HG02938 (cell line): ENCODE measurements at regions not wholly inside any gene's neighbourhood (a gene's known extent, or its start where the extent isn't known, plus 50 kb on each side); places are given as distances from the start of the nearest gene placed in this dataset.
"Not testable (repeated sequence)": the region's sequence is repeated elsewhere in the genome, so short reads cannot be mapped to it uniquely, and the experiment has no call there.

Experiments
- ATAC-seq: cut with Tn5 transposase; IDR thresholded peaks from one replicate; pipeline ENCODE4 v1.9.1; 2021; ENCODE audit warnings: mild to moderate bottlenecking, moderate library complexity; ENCODE audit not compliant: unreplicated experiment

DNA sequence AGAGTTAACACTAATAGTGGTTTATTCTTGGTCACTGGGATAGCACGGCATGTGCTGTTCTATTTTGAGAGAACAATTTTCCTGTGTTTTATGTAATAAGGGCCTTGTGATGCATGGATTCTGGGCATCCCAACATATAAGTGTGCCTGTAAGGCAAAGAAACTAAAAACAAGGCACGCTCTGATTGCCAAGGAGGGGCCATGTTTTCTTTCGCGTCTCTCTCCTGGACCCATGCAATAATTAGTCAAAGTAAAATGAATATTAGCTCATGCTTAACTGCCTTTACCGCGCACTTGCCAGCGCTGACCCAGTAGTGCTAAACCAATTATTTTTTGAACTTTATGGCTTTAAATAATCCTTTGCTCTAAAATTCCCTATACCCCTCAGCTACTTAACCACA, 140.9 kb downstream of the PSAT1 start:
- ATAC-seq, result no peak

DNA sequence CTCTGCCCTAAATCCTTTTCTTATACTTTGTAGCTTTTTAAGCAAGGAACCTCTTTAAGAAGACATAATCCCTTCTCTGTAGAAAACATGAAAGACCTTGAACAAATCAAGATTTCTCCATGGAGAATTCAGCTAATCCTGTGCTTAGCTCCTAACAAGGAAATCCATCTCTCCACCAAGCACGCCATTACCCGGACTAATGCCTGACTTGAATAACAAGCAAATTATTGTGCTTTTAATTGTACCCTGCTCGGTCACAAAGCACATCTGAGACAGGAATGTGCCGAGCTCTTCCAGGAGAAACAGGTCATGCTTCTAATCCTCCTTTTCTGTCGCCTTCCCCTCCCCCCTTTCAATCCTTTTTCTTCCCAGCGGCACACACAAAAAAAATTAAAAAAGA, 141.3 kb downstream of the PSAT1 start:
- ATAC-seq, result no peak

DNA sequence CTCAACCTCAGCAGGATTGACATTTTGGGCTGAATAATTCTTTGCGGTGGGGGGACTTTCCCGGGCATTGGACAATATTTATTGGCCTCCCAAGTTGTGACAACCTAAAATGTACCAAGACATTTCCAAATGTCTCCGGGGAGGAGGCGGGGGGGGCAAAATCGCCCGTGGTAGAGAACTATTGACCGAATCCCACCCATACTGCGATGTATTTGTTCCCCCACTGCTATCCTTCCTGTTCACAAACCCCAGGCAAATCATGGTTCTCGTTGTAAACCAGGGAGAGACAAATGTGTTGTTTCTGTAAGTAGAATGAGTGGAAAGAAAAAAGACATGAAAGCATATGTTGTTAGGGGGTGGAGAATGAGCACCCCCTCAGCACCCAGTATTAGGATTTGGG, 141.9 kb downstream of the PSAT1 start:
- ATAC-seq, result no peak

DNA sequence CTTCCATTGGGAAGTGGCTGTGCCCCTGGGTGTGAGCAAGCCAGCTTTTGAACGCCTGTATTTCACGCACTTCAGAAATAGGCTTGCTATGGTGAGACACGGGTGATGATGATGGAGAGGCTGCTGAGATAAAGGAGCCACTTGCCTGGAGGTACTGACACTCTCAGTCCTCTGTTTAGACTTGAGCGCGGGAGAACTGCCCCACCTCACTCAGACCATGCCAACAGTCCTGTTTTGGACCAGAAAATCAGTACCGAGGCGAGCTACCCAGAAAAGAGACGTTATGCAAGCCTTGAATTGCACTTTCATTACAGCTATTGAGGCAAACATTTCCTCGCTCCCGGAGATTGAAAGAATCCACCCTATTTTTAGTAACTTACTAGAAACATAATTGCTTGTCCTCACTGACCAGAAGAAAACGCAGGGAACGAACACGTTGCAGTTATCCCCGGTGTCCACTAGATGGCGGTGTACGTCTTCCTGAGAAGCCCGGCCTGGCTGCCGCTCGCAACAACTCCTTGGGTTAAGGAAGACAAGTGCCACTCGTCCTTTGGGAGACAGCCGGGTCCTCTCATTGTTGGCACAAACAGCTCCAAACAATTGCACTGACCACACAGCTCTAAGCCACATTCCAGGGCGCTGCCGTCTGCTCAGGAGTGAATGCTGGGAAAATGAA, 142.4 kb downstream of the PSAT1 start:
- peak; percentile 83 for ATAC-seq

DNA sequence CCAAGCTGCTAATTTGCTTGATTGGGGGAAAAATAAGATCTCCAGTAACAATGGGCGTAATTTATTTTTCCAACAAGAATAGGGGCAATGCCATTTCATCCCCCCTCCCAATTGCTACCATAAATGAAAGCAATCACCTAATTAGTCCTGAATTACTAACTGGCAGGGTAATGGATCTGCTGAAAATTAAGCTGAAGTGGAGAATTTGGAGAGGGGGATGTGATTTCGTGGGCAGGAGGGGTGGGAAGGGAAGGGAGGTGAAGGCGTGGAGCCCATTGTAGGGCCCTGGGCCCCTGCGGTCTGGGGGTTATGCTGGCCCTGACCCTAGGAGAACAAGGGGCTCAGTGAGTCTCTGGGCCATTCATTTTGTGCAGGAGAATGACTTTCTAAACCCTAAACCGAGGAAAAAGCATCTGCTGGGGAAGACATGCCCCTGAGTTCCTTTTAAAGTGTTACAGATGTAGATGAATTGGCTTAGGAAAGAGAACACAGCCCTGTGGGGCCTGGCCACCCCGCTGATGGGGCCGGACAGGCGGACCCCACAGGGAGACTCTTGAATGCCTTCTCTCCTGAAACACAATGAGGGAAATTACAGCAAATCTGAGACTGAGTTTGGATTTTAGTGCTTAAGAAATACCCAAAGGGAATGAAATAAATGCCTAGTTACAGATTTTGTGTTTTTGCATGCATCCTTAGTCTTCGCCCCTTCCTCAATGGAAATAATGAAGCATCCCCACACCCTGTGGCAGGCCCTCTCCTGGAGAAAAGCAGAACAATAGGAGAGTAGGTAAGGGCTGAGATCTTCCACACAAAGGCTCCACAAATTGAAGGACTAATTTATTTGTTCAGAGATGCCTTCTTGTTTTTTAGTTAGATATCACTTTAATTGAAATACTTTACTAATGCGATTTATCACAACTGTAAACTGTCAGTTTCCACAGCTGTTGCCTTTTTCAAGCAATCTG, 143.2 kb downstream of the PSAT1 start:
- no peak for ATAC-seq

DNA sequence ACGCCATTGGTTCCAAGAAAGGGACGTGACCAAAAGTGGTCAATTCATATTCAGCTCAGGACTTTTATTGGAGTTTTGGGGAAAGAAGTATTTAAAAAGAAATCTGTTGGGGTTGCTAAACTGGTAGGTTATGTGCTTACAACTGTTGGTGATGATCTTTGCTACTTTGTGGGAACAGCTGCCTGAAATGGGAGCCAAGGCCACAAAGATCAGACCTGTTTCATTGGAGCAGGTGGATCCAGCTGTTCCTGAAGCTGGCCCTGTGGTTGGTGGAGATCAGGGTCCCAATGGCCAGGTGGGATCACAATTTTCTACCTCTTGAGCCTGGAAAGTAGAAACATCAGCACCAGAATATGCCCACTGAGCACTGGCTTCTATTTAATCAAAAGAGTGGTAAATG, 144.5 kb downstream of the PSAT1 start:
- ATAC-seq, result no peak

DNA sequence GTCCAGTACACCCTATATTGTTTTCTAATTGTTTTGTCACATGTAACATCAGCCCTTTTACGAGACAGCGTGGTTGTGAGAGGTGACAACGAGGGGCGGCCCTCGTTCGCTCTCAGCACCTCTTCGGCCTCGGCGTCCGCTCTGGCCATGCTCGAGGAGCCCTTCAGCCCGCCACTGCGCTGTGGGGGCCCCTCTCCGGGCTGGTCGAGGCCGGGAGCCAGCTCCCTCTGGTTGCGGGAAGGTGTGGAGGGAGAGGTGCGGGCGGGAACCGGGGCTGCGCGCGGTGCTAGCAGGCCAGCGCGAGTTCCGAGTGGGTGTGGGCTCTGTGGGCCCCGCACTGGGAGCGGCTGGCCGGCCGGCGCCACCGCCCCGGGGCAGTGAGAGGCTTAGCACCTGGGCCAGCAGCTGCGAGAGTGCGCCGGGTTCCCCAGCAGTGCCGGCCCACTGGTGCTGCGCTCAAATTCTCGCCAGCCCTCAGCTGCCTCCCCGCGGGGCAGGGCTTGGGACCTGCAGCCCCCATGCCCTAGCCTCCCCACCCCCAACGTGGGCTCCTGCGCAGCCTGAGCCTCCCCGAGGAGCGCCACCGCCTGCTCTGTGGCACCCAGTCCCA, 145.0 kb downstream of the PSAT1 start:
- no peak for ATAC-seq

DNA sequence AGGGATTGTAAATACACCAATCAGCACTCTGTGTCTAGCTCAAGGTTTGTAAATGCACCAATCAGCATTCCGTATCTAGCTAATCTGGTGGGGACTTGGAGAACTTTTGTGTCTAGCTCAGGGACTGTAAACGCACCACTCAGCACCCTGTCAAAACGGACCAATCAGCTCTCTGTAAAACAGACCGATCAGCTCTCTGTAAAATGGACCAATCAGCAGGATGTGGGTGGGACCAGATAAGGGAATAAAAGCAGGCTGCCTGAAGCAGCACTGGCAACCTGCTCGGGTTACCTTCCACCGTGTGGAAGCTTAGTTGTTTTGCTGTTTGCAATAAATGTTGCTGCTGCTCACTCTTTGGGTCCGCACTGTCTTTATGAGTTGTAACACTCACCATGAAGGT, 145.7 kb downstream of the PSAT1 start:
- not testable (repeated sequence) for ATAC-seq

DNA sequence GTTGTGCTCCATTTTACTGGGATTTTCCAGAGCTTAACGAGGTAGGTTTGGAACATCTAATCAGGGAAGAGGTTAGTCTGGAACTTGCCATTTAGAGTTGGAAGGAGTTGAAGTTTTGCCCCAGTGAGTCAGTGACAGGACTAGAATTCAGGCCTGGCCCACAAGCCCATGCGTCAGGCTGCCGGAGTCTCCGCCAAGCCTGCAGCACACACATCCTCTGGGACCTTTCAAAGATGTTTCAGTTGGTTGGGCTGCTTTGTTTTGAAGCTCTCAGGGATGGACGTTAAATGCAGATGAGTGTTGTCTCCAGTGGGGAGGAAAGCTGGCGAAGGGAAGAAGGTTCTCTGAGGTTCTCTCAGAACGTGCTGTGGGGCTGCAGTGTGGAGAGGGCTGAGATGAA, 147.0 kb downstream of the PSAT1 start:
- ATAC-seq, result no peak

DNA sequence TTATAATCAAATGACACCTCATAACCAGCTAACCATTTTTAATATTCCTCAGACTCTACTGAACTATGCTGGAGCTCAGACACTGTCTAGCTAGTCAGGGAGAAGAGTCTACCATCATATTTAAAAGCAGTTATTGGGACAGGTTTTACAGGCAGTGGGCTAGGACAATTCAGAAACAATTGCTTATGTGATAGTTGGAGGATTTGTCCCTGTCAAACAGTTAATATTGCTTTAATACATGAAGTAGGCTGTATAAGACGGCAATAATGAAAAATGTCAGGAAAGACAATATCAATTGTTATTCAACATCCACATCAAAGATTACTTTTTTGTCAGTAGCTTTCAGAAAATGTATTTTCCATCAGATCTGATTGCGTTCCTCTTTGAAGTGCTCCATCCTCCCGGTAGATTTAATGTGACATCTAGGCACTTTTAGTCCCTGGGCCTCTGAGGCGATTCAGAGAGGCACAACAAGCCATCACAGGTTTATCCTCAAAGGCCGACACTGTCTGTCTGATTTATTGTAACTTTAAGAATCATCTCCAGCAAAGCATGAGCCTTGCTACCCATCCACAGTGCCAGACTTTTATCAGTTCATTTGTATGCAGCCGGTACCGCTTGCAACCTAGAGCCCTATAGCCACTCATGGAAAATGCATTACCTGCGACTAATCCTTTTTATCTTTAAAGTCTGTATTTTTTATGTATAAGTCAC, 152.2 kb downstream of the PSAT1 start:
- ATAC-seq, result no peak

DNA sequence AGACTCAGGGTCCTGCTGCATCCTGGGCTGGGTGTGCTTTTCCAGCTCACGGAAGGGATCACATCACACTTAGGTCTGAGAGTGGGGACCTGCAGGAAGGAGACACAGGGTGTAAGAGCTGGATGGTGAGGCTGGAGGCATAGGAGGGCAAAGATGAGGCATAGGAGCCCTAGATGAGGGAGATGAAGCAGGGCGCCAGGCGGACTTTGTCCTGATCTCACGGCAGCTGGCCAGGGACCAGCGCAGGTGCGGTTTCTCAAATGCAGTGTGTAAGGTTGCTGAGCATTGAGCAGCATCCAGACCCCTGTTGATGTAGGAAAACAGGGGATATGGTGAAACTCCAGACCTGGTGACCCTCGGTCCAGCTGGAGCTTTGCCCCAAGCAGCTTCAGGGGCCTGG, 156.5 kb downstream of the PSAT1 start:
- no peak for ATAC-seq

DNA sequence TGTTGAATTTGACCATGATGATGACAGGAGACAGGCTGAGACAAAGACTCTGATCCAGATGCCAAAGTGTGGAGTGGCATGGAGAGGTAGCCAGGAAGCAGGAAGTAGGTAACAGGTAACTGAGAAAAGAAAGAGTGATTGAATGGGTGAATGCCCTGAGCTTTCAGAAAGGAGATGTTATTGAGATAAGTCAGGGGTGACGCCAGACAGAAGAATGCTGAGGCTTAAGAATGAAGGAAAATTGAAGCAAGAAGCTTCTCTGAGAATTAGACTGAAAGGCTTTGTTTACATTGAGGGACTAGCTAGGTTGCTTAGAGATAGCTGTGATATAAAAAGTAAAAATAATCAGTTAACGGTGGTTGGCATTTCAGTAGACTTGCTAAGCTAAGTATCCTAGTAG, 165.7 kb downstream of the PSAT1 start:
- no peak for ATAC-seq

DNA sequence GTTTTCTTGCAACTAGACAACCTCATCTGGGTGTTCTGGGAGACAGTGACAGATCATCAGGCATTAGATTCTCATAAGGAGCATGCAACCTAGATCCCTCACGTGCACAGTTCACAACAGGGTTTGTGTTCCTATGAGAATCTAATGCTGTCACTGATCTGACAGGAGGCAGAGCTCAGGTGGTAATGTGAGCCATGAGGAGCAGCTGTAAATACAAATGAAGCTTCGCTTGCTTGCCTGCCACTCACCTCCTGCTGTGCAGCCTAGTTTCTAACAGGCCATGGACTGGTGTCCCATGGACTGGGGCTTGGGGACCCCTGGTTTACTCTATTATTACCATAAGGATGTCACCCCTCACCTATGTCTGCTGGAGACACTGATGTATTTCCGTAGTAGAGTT, 166.8 kb downstream of the PSAT1 start:
- ATAC-seq, result no peak

DNA sequence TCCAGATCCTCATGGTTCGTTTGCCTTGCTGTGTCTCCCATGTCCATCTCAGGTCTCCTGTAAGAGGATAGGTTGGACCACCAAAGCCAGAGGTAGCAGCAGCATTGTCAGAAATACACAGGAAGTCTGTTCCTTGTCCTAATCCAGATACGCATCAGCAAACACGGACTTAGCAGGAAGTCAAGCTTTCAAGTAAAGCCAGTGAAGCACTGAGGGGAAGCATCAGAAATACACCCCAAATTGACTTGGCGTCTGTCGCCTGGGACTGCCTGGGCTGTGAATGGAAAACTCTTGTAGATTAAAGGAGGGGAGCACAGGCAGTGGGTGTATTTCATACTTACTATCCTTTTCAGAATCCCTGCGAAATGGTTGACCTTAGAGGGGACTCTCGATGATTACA, 171.3 kb downstream of the PSAT1 start:
- ATAC-seq, result no peak

DNA sequence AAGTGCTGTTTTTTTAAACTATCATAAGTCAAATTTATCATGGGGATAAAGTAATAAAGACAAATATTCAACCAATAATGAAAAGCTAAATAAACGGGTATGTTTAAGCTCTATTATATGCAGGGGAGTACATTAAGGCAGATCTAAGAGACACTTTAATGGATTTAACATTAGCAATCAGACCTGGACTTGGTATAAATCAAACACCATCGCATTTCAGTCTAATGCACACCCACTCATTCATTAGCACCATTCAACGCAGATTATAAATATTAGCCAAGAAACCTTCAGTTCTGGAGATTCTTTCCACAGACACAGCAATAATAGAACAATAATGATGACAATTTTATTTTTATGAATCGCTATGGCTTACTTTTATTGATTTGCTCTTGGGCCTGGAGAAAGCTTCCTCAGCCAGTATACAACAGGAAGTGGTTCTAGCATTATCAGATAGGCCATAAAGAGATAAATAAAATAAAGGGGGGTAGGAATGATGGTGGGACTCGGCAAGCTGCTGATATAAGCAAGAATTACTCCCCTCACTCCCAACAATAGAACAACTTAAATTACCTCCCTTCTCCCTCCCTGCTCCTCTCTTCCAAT, 172.2 kb downstream of the PSAT1 start:
- ATAC-seq, result no peak

DNA sequence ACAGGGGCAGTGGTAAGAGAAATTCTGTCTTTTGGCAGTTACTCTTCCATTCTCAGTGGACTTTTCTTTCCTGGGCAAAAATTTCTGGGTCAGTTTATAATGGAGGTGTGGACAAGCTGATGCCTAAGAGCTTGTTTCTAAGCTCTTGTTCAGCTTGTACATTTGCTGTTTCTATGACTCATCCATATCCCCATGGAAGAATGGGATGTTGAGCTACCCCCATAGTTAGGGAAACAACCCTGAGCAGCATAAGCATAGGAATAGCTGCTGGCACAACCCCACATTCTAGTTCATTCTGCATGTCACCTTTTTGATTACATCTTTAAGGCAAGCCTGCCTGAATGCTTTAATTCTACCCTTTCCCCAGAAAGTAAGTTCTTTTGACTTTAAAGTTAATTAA, 173.3 kb downstream of the PSAT1 start:
- ATAC-seq, result no peak

DNA sequence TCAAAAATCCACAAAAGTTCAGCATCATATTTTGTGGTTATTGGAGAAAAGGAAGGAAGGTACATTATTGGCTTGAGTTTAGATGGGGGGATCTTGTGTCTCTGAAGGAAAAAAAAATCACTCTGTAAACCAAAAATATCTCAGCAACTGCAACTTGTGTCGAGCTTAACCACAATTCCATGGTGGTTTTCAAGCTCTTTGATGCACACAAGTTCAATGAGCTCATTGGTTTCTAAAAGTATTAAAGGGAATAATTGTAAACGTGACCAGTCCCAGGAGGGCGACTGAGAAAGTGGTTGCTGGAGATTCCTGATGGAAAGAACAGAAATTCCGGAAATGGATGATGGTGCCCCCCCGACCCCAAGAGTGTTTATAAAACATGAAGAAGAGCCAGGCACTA, 173.8 kb downstream of the PSAT1 start:
- ATAC-seq, result no peak

DNA sequence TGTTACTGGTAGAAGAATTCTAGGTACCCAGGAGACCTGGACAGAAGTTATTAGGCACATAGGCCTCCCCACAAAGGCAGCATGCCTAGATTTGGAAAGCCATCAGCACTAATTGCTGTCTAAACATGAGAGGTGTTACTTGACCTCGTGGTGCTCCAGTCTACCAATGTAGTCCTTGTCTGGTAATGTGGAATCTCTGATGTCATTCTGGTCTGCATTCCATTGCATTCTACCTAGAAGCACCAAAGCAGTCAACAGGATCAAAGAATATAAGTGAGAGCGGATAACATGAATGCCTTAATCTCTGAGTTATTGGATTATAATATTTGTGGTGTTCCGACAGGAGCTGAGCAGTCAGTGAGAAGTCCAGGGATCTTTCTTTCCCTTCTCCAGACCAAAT, 175.2 kb downstream of the PSAT1 start:
- ATAC-seq, result no peak

DNA sequence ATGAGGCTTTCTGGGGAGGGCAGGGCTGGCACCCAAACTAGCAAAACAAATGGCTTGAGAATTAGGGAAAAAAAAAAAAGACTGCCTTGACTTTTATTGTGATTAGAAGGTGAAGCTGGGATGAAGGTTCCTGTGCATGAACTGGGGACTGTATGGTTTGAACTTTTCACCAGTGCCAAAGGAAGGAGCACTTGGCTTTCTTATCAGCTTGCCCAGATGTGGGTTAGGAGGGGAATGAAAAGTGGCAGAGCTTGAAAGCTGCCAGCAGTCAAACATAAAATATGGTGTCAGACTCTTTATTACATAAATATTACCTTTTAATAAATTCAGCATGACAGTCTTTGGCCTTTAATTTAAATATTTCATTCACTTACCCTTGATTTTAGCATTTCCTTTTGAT, 182.5 kb downstream of the PSAT1 start:
- ATAC-seq, result no peak

DNA sequence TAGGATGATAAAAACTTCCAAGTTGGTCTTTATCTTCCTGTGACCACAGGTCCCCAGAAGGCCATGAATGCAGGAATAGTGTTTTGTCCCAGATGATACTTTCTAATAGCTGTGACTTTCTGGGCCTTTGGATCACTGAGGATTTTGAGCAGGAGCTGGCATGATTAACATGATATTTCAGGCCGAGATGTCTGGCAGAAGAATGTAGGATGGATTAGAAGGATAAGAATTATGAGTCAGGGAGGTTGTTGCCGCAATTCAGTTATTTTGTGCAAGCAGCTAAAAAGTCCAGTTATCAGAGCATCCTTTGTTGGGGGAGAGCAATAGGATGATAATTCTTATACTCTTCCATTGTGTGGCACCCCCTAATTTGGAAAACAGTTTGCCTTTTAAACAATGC, 189.7 kb downstream of the PSAT1 start:
- no peak for ATAC-seq

DNA sequence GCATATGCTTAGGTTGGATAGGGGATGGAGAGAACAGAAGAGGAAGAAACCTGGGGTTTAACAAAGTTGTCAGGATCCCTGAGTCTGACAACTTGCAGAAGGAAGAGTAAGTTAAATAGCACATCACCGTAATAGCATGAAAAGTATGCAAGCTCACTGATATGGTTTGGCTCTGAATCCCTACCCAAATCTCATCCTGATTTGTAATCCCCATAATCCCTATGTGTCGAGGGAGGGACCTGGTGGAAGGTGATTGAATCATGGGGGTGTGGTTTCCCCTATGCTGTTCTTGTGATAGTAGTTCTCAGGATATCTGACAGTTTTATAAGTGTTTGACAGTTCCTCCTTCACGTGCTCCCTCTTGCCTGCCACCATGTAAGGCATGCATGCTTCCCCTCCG, 193.3 kb downstream of the PSAT1 start:
- ATAC-seq, result no peak
